ENCODE measurements at regions not wholly inside any gene's neighbourhood (a gene's known extent, or its start where the extent isn't known, plus 50 kb on each side); places are given as distances from the start of the nearest gene placed in this dataset.

DNA sequence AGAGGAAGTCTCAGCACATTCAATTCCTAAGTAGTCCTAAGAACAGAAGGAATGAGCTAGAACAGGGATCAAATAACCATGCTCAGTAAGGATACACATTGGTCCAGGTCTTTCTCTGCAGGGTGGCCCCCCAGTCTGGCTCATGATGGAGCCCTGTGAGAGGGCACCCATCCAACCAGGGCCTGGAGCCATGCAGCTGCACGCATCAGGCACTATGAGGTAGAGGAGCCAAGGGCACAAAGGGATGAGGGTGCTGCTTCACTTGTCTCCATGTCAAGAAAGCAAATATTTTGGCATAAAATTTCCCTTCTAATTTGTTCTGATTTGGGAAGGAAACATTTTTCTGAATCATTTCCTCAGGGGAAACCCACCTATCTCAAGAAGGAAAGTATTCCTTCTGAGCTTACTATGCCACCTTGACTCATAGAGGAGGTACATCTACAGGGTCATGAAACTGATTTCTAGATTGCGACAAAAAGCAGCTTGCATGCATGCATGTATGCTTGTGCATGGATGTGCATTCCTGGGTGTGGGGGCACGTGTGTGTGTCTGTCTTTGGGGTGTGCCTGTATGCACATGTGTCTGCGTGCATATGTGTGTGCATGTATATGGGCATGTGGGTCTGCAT lies 600.3 kb downstream of the MID1IP1 start:
- TF ChIP-seq, protein P1, sequence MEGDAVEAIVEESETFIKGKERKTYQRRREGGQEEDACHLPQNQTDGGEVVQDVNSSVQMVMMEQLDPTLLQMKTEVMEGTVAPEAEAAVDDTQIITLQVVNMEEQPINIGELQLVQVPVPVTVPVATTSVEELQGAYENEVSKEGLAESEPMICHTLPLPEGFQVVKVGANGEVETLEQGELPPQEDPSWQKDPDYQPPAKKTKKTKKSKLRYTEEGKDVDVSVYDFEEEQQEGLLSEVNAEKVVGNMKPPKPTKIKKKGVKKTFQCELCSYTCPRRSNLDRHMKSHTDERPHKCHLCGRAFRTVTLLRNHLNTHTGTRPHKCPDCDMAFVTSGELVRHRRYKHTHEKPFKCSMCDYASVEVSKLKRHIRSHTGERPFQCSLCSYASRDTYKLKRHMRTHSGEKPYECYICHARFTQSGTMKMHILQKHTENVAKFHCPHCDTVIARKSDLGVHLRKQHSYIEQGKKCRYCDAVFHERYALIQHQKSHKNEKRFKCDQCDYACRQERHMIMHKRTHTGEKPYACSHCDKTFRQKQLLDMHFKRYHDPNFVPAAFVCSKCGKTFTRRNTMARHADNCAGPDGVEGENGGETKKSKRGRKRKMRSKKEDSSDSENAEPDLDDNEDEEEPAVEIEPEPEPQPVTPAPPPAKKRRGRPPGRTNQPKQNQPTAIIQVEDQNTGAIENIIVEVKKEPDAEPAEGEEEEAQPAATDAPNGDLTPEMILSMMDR (conservative IDR thresholded peaks at IDR 0.05), result no peak
- H2AFZ ChIP-seq (ENCODE audit: low read length), result no peak overlapping the region
- no peak overlapping the region for H3K4me2 ChIP-seq (ENCODE audit: insufficient read depth, insufficient read length, low read length)
- no peak overlapping the region for H3K14ac ChIP-seq (ENCODE audit: insufficient read depth, low read length)
- no peak overlapping the region for H4K8ac ChIP-seq (replicated peaks; ENCODE audit: insufficient read length, low read depth, low read length)
- no peak overlapping the region for H3K27ac ChIP-seq (ENCODE audit: insufficient read length, low read depth, low read length)
- H3T11ph ChIP-seq (ENCODE audit: low read length), result no peak overlapping the region
- H3K9me3 ChIP-seq (ENCODE audit: control insufficient read depth, low read depth, low read length), result no peaks in the 10 kb centered on the region
- no peak for DNase-seq
- no peaks in the 10 kb centered on the region for H3K23me2 ChIP-seq (ENCODE audit: insufficient read length, low read depth, low read length, poor library complexity, severe bottlenecking)
- H3K4me3 Mint-ChIP-seq, result no peak overlapping the region
- no peaks in the 10 kb centered on the region; a peak in 2 of 7 replicates for H3K36me3 Mint-ChIP-seq (ENCODE audit: insufficient read depth in 1 of 3, low read depth in 3 of 3)
- H3K79me1 ChIP-seq (ENCODE audit: insufficient read depth, low read depth, low read length, poor library complexity, severe bottlenecking), result no peaks in the 10 kb centered on the region
- no peak overlapping the region for H2BK20ac ChIP-seq (ENCODE audit: low read depth, low read length, poor library complexity, severe bottlenecking)
- no peaks in the 10 kb centered on the region for H3K4me1 ChIP-seq (ENCODE audit: insufficient read depth, low read length)
- H4K91ac ChIP-seq (ENCODE audit: insufficient read length, low read depth, low read length), result no peak overlapping the region
- WGBS (ENCODE audit: extremely low coverage, insufficient read length, low lambda C conversion rate), result no CpG with 5 or more reads among the region's 4 CpGs
- no peak overlapping the region for H3K56ac ChIP-seq (ENCODE audit: insufficient read length, low read depth, low read length)
- H2BK120ac ChIP-seq (ENCODE audit: low read depth, low read length, poor library complexity, severe bottlenecking), result no peak overlapping the region
- H2BK15ac ChIP-seq (ENCODE audit: low read depth, low read length), result no peak overlapping the region
- H3K23ac ChIP-seq (ENCODE audit: insufficient read length, low read depth, low read length), result no peak overlapping the region
- H2BK12ac ChIP-seq (ENCODE audit: insufficient read length, low read depth, low read length), result no peak overlapping the region
- no peak overlapping the region for H4K5ac ChIP-seq (ENCODE audit: insufficient read length, low read depth, low read length)
- no peak overlapping the region for H3K9ac ChIP-seq (ENCODE audit: extremely low read depth, insufficient read length, low read length)
- peaks cover 0 to 5% of the 10 kb centered on the region in 2 experiments; a peak in 3 of 4 replicates for H3K4me1 Mint-ChIP-seq
- H4K20me1 ChIP-seq (ENCODE audit: control insufficient read depth, insufficient read depth, insufficient read length), result no peaks in the 10 kb centered on the region
- H3K4ac ChIP-seq (ENCODE audit: low read depth, low read length), result no peak overlapping the region
- no peak overlapping the region for H3K18ac ChIP-seq (ENCODE audit: insufficient read length, low read depth, low read length)
- no peak overlapping the region for H3K27ac Mint-ChIP-seq
- peaks cover 2% of the 10 kb centered on the region; the same call in 1 of the 2 replicates for H3K27me3 ChIP-seq (ENCODE audit: insufficient read depth, low read length)
- peaks cover 7% of the 10 kb centered on the region; the same call in 1 of the 2 replicates for H3K27me3 Mint-ChIP-seq (ENCODE audit: low read depth)
- H2BK5ac ChIP-seq (ENCODE audit: insufficient read length, low read length), result no peak overlapping the region
- no peak overlapping the region for H2AK5ac ChIP-seq (ENCODE audit: insufficient read length, low read length)
- H3K9me3 Mint-ChIP-seq, result peaks cover 62 to 68% of the 10 kb centered on the region in 2 experiments
- no peaks in the 10 kb centered on the region for H3K79me2 ChIP-seq (ENCODE audit: insufficient read depth, low read length)

All from H9 (cell line).